ENCODE measurements at regions not wholly inside any gene's neighbourhood (a gene's known extent, or its start where the extent isn't known, plus 50 kb on each side); places are given as distances from the start of the nearest gene placed in this dataset.

- Histone ChIP-seq H3K9me3 (ENCODE audit: low read length) (no peaks in the 10 kb centered on the region), H2AFZ (ENCODE audit: low read length) (no peak overlapping the region; the same call in 1 of the 2 replicates), H3K79me2 (ENCODE audit: insufficient read depth, low read depth, low read length) (no peaks in the 10 kb centered on the region), H3K4me1 (ENCODE audit: insufficient read depth, low read length, poor library complexity, severe bottlenecking) (no peaks in the 10 kb centered on the region), H3K36me3 (ENCODE audit: insufficient read depth, low read length) (no peaks in the 10 kb centered on the region), H3K4me2 (ENCODE audit: low read length) (no peak overlapping the region), H3K9me2 (ENCODE audit: insufficient read depth, low read length) (no peaks in the 10 kb centered on the region), H3K4me3 (ENCODE audit: low read depth, low read length, poor library complexity, severe bottlenecking) (no peak overlapping the region), H3K27ac (ENCODE audit: low read depth, low read length, poor library complexity, severe bottlenecking) (no peak overlapping the region), H4K20me1 (ENCODE audit: insufficient read depth, low read length) (no peaks in the 10 kb centered on the region)
- no TSS peak for BruUV-seq (replicated peaks)
- peak; percentile 22 for DNase-seq (ENCODE audit: low spot score)
- CTCF ChIA-PET (ENCODE audit: unreplicated experiment), result no interaction called here
- TF ChIP-seq, protein P1, sequence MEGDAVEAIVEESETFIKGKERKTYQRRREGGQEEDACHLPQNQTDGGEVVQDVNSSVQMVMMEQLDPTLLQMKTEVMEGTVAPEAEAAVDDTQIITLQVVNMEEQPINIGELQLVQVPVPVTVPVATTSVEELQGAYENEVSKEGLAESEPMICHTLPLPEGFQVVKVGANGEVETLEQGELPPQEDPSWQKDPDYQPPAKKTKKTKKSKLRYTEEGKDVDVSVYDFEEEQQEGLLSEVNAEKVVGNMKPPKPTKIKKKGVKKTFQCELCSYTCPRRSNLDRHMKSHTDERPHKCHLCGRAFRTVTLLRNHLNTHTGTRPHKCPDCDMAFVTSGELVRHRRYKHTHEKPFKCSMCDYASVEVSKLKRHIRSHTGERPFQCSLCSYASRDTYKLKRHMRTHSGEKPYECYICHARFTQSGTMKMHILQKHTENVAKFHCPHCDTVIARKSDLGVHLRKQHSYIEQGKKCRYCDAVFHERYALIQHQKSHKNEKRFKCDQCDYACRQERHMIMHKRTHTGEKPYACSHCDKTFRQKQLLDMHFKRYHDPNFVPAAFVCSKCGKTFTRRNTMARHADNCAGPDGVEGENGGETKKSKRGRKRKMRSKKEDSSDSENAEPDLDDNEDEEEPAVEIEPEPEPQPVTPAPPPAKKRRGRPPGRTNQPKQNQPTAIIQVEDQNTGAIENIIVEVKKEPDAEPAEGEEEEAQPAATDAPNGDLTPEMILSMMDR (conservative IDR thresholded peaks at IDR 0.05; ENCODE audit: low read length), result peak; percentile 76
- TF ChIP-seq EZH2phosphoT487 (IDR thresholded peaks at IDR 0.05; ENCODE audit: borderline replicate concordance, low read depth, low read length), result no peak
- POLR2A ChIA-PET, result interaction anchor here (0.6 to 0.9 kb wide), 3 partner anchors 48 to 1398 kb away, joined by 3 read pairs; no protein-coding TSS in a partner anchor
- intact Hi-C loops (cut with micrococcal nuclease; ENCODE audit: unreplicated experiment), result no loop called here
Observed at GRCh38 chr14:80055667-80056496, 155.4 kb downstream of the DIO2 start.

- ChIA-PET POLR2A (interaction anchor here (0.7 to 0.9 kb wide), 2 partner anchors 48 to 1399 kb away, joined by 3 read pairs; no protein-coding TSS in a partner anchor), CTCF (ENCODE audit: unreplicated experiment) (no interaction called here)
- no peaks in the 10 kb centered on the region for H3K79me2 ChIP-seq (ENCODE audit: insufficient read depth, low read depth, low read length)
- no peak overlapping the region for H2AFZ ChIP-seq (ENCODE audit: low read length)
- intact Hi-C loops (cut with micrococcal nuclease; ENCODE audit: unreplicated experiment), result no loop called here
- no peak overlapping the region for H3K4me3 ChIP-seq (ENCODE audit: low read depth, low read length, poor library complexity, severe bottlenecking)
- H4K20me1 ChIP-seq (ENCODE audit: insufficient read depth, low read length), result no peaks in the 10 kb centered on the region
- H3K36me3 ChIP-seq (ENCODE audit: insufficient read depth, low read length), result no peaks in the 10 kb centered on the region
- H3K4me1 ChIP-seq (ENCODE audit: insufficient read depth, low read length, poor library complexity, severe bottlenecking), result no peaks in the 10 kb centered on the region
- TF ChIP-seq, protein P1 (conservative IDR thresholded peaks at IDR 0.05; ENCODE audit: low read length), result no peak
- TF ChIP-seq EZH2phosphoT487 (IDR thresholded peaks at IDR 0.05; ENCODE audit: borderline replicate concordance, low read depth, low read length), result no peak
- no TSS peak for BruUV-seq (replicated peaks)
- no peaks in the 10 kb centered on the region for H3K9me2 ChIP-seq (ENCODE audit: insufficient read depth, low read length)
- H3K4me2 ChIP-seq (ENCODE audit: low read length), result no peak overlapping the region
- DNase-seq (ENCODE audit: low spot score), result no peak
- no peaks in the 10 kb centered on the region for H3K9me3 ChIP-seq (ENCODE audit: low read length)
- H3K27ac ChIP-seq (ENCODE audit: low read depth, low read length, poor library complexity, severe bottlenecking), result no peak overlapping the region
Observed at GRCh38 chr14:80055226-80055625, 156.1 kb downstream of the DIO2 start.

- Histone ChIP-seq H3K9me3 (ENCODE audit: low read length) (no peaks in the 10 kb centered on the region), H3K36me3 (ENCODE audit: insufficient read depth, low read length) (no peaks in the 10 kb centered on the region), H2AFZ (ENCODE audit: low read length) (no peak overlapping the region), H3K27ac (ENCODE audit: low read depth, low read length, poor library complexity, severe bottlenecking) (no peak overlapping the region), H3K79me2 (ENCODE audit: insufficient read depth, low read depth, low read length) (no peaks in the 10 kb centered on the region), H3K4me2 (ENCODE audit: low read length) (no peak overlapping the region), H3K4me1 (ENCODE audit: insufficient read depth, low read length, poor library complexity, severe bottlenecking) (no peaks in the 10 kb centered on the region), H4K20me1 (ENCODE audit: insufficient read depth, low read length) (no peaks in the 10 kb centered on the region), H3K4me3 (ENCODE audit: low read depth, low read length, poor library complexity, severe bottlenecking) (no peak overlapping the region), H3K9me2 (ENCODE audit: insufficient read depth, low read length) (no peaks in the 10 kb centered on the region)
- BruUV-seq (replicated peaks), result no TSS peak
- DNase-seq (ENCODE audit: low spot score), result no peak
- ChIA-PET CTCF (ENCODE audit: unreplicated experiment) (no interaction called here), POLR2A (interaction anchor here (0.6 kb wide), 1 partner anchor 1388 kb away, joined by 3 read pairs; no protein-coding TSS in a partner anchor)
- TF ChIP-seq EZH2phosphoT487 (IDR thresholded peaks at IDR 0.05; ENCODE audit: borderline replicate concordance, low read depth, low read length), result no peak
- TF ChIP-seq, protein P1 (conservative IDR thresholded peaks at IDR 0.05; ENCODE audit: low read length), result no peak
- intact Hi-C loops (cut with micrococcal nuclease; ENCODE audit: unreplicated experiment), result no loop called here
Observed at GRCh38 chr14:80054020-80054419, 157.3 kb downstream of the DIO2 start.

Measured in OCI-LY7 (cell line).